Pancreas (tissue), 10 donors: ENCODE measurements at regions not wholly inside any gene's neighbourhood (a gene's known extent, or its start where the extent isn't known, plus 50 kb on each side); places are given as distances from the start of the nearest gene placed in this dataset.

Experiments
- ATAC-seq, 4 donors: fragments of 200-7000 bp; cut with Tn5 transposase; one replicate each; pipeline versions ENCODE4 v1.8.0 to v1.9.1; 2020; ENCODE audit warnings: mild to moderate bottlenecking in 4 of 4, moderate library complexity in 4 of 4
- DNase-seq, 6 donors: peaks; one replicate each; pipeline ENCODE4 v3.0.0-alpha.2; 2020
- FAIRE-seq: peaks from 2 replicates; lab custom pipeline; 2012; peaks lifted over from hg19 to GRCh38; lab: Jason Lieb, UNC
- H3K27ac ChIP-seq, 4 donors: fragments of 200-600 bp; sonication (generic); 1 replicate in 3 of 4; 2 replicates in 1 of 4; pipeline versions ENCODE4 v1.5.0 to v1.8.0; 2020
- H3K27me3 ChIP-seq, 4 donors: fragments of 200-600 bp; one replicate each; pipeline ENCODE4 v1.8.0; 2021
- H3K36me3 ChIP-seq, 3 donors: fragments of 200-600 bp; sonication (generic) in 1 of 3; one replicate each; pipeline versions ENCODE4 v1.5.0 to v1.8.0; 2020 to 2021
- H3K4me1 ChIP-seq, 3 donors: fragments of 200-600 bp; one replicate each; pipeline ENCODE4 v1.8.0; 2021
- H3K4me3 ChIP-seq, 4 donors: fragments of 200-600 bp; sonication (generic) in 2 of 4; one replicate each; pipeline versions ENCODE4 v1.5.0 to v1.8.0; 2020 to 2021
- H3K9me3 ChIP-seq, 4 donors: fragments of 200-600 bp; one replicate each; pipeline ENCODE4 v1.8.0; 2021
- WGBS, 2 donors: extraction: QIAGEN DNeasy Blood & Tissue Kit; methylation state at CpG; one replicate each; pipeline ENCODE4 v1.1.7; 2013; 5-methylcytosine and 5-hydroxymethylcytosine counted together
- intact Hi-C, 3 donors: fragments of 100-400 bp; cut with DNase I; formaldehyde crosslinking; loops; one replicate each; pipeline versions ENCODE4 v1.11.1 to v1.14.2; 2022
- TF ChIP-seq, protein P1 (sequence below), 4 donors: fragments of 200-600 bp; sonication (generic) in 3 of 4; IDR thresholded peaks; one replicate each; pipeline versions ENCODE4 v1.5.0 to v1.8.0; 2021; ENCODE audit warnings: antibody characterized with exemption in 4 of 4
- donor health status: healthy with polysubstance abuse.
- donor health status: DM: no; HTN: no; CAD: no; lungs with moderate emphysema.
- donor health status: DM: no; HTN: no; CAD: no.
- donor health status: control.
- donor health status: control.
- donor health status: Bipolar disorder and iron deficiency.
- donor health status: DM: yes; HTN: yes; CAD: no.
- donor health status: DM: no; HTN: no; CAD: no.
- donor health status: DM: no; HTN: no; CAD: no.
- donor health status: DM: yes; HTN: yes; CAD: no.

GRCh38 chrX:126985027-126985426 is 165.5 kb downstream of the PRR32 start:
- Histone ChIP-seq H3K9me3 (no peaks in the 10 kb centered on the region), H3K4me3 (no peak overlapping the region), H3K4me1 (no peaks in the 10 kb centered on the region), H3K27ac (no peak overlapping the region), H3K36me3 (no peaks in the 10 kb centered on the region), H3K27me3 (no peaks in the 10 kb centered on the region)
- TF ChIP-seq, protein P1, sequence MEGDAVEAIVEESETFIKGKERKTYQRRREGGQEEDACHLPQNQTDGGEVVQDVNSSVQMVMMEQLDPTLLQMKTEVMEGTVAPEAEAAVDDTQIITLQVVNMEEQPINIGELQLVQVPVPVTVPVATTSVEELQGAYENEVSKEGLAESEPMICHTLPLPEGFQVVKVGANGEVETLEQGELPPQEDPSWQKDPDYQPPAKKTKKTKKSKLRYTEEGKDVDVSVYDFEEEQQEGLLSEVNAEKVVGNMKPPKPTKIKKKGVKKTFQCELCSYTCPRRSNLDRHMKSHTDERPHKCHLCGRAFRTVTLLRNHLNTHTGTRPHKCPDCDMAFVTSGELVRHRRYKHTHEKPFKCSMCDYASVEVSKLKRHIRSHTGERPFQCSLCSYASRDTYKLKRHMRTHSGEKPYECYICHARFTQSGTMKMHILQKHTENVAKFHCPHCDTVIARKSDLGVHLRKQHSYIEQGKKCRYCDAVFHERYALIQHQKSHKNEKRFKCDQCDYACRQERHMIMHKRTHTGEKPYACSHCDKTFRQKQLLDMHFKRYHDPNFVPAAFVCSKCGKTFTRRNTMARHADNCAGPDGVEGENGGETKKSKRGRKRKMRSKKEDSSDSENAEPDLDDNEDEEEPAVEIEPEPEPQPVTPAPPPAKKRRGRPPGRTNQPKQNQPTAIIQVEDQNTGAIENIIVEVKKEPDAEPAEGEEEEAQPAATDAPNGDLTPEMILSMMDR (IDR thresholded peaks at IDR 0.05), result no peak
- DNase-seq (no peak), FAIRE-seq (no peak), ATAC-seq (no peak)
- intact Hi-C loops, result no loop called here

DNA sequence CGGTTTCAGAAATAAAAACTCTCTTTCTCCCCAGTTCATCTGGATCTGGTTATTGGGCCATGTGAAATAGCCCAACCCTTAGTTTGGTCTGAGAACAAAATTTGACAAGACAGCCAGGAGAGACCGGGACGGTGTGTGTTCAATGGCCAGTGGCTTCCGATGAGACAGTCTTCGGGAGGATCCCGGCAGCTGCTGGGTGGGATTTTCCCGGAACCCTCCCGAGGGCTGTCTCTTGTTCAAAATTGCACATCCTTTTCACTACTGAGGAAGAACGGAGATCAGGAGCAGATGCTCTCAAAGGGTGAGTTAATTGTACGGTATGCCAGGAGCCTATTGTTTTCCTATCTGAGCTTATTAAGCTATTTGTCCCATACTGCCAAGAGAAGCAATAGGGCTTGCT is 166.5 kb downstream of the PRR32 start:
- no peak for DNase-seq
- intact Hi-C loops, result no loop called here
- Histone ChIP-seq H3K4me3 (no peak overlapping the region), H3K36me3 (no peaks in the 10 kb centered on the region), H3K27ac (no peak overlapping the region), H3K4me1 (no peaks in the 10 kb centered on the region), H3K27me3 (no peaks in the 10 kb centered on the region), H3K9me3 (no peaks in the 10 kb centered on the region)
- FAIRE-seq, result no peak
- 63 to 71% methylated on average over 10 of the region's 10 CpGs for WGBS, 2 donors
- no peak for ATAC-seq
- TF ChIP-seq, protein P1 (IDR thresholded peaks at IDR 0.05), result no peak

DNA sequence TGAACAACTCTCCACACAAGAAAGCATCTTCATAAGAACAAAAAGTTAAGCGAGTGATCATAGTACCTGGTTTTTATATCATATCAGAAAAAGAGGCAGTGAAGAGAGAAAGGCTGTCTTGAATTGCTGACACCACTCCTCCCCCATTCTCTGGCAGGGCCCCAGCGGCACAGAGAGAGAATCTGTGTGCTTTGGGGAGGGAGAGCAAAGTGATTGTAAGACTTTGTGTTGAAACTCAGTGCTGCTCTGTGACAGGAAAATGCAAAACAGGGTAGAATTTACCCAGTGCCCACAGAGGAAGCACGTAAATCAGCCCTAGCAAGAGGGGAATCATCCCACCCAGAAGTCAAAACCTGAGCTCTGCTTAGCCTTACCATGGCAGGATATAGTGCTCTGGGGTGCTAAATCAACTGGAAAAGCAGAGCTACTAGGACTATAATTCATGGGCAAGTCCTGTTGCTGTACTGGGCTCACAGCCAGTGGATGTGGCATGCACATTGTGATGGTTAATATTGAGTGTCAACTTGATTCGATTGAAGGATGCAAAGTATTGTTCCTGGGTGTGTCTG is 174.6 kb downstream of the PRR32 start:
- TF ChIP-seq, protein P1 (IDR thresholded peaks at IDR 0.05), result no peak
- Histone ChIP-seq H3K4me1 (no peaks in the 10 kb centered on the region), H3K9me3 (no peaks in the 10 kb centered on the region), H3K27me3 (no peaks in the 10 kb centered on the region), H3K36me3 (no peaks in the 10 kb centered on the region), H3K4me3 (no peak overlapping the region), H3K27ac (no peak overlapping the region)
- 33 to 37% methylated on average over 4 of the region's 4 CpGs for WGBS, 2 donors
- no peak for ATAC-seq
- DNase-seq, result no peak
- no peak for FAIRE-seq
- intact Hi-C loops, result no loop called here

DNA sequence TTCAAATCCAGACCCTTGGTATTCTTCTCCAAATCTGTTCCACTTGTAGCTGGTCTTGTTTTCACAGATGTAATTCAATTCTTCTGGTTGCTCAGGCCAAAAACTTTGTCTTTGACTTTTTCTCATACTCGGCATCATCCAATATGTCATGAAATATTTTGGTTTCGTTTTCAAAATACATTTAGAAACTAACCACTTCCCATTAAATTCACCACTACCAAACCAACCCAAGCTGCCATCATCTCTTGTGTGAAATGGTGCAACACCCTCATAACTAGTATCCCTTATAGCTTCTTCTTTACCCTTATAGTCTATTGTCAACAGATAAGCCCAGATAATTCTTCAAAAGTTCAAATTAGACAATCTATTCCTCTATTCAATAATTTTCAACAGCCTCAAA is 192.1 kb downstream of the PRR32 start:
- TF ChIP-seq, protein P1 (IDR thresholded peaks at IDR 0.05), result no peak
- 33 to 43% methylated on average over 2 of the region's 2 CpGs for WGBS, 2 donors
- Histone ChIP-seq H3K9me3 (no peaks in the 10 kb centered on the region), H3K27me3 (no peaks in the 10 kb centered on the region), H3K4me1 (no peaks in the 10 kb centered on the region), H3K36me3 (no peaks in the 10 kb centered on the region), H3K27ac (no peak overlapping the region), H3K4me3 (no peak overlapping the region)
- intact Hi-C loops, result no loop called here
- FAIRE-seq (peak; percentile 5), ATAC-seq (no peak), DNase-seq (no peak)

GRCh38 chrX:127025013-127025412 is 205.5 kb downstream of the PRR32 start:
- no peaks in the 10 kb centered on the region for H3K4me1 ChIP-seq
- no peak overlapping the region for H3K4me3 ChIP-seq
- H3K9me3 ChIP-seq, result no peaks in the 10 kb centered on the region
- no peak overlapping the region for H3K27ac ChIP-seq
- DNase-seq (no peak), ATAC-seq (no peak), FAIRE-seq (no peak)
- H3K27me3 ChIP-seq, result no peaks in the 10 kb centered on the region
- TF ChIP-seq, protein P1 (IDR thresholded peaks at IDR 0.05), result no peak
- no peaks in the 10 kb centered on the region for H3K36me3 ChIP-seq
- intact Hi-C loops, result no loop called here
- WGBS, 2 donors, result 39 to 65% methylated on average over 2 of the region's 2 CpGs
